ENCODE measurements at regions not wholly inside any gene's neighbourhood (a gene's known extent, or its start where the extent isn't known, plus 50 kb on each side); places are given as distances from the start of the nearest gene placed in this dataset.

- DNase-seq (ENCODE audit: low spot score) = no peak
- TF ChIP-seq CTCF (IDR thresholded peaks at IDR 0.05) (no peak), POLR2AphosphoS5 (IDR thresholded peaks at IDR 0.05) (no peak), POLR2A (IDR thresholded peaks at IDR 0.05) (no peak)
- H3K4me1 ChIP-seq (replicated peaks) = no peaks in the 10 kb centered on the region
- H3K36me3 ChIP-seq = no peaks in the 10 kb centered on the region
- H3K27me3 ChIP-seq (replicated peaks; ENCODE audit: insufficient read depth) = no peaks in the 10 kb centered on the region
- H3K9me3 ChIP-seq = no peaks in the 10 kb centered on the region
- intact Hi-C loops (cut with DNase I) = no loop called here
- no peak overlapping the region for H3K4me3 ChIP-seq
- H3K27ac ChIP-seq = no peak overlapping the region
- 51% methylated on average over 5 of the region's 5 CpGs for WGBS
Observed at GRCh38 chr4:166459621-166460020, 586.6 kb downstream of the TLL1 start.

GRCh38 chr4:166460769-166461550 is 587.9 kb downstream of the TLL1 start:
- no peak for DNase-seq (ENCODE audit: low spot score)
- TF ChIP-seq POLR2A (IDR thresholded peaks at IDR 0.05) (no peak), POLR2AphosphoS5 (IDR thresholded peaks at IDR 0.05) (no peak), CTCF (IDR thresholded peaks at IDR 0.05) (no peak)
- 69% methylated on average over 3 of the region's 3 CpGs for WGBS
- Histone ChIP-seq H3K27ac (no peak overlapping the region), H3K4me3 (no peak overlapping the region), H3K9me3 (no peaks in the 10 kb centered on the region), H3K27me3 (replicated peaks; ENCODE audit: insufficient read depth) (no peaks in the 10 kb centered on the region), H3K36me3 (no peaks in the 10 kb centered on the region), H3K4me1 (replicated peaks) (no peaks in the 10 kb centered on the region)
- intact Hi-C loops (cut with DNase I) = no loop called here

GRCh38 chr4:166481055-166481454 is 608.0 kb downstream of the TLL1 start:
- WGBS = 46% methylated on average over 2 of the region's 2 CpGs

GRCh38 chr4:166481739-166482138 is 608.7 kb downstream of the TLL1 start:
- Histone ChIP-seq H3K27ac (no peak overlapping the region), H3K9me3 (no peaks in the 10 kb centered on the region), H3K4me3 (no peak overlapping the region), H3K4me1 (replicated peaks) (no peaks in the 10 kb centered on the region), H3K27me3 (replicated peaks; ENCODE audit: insufficient read depth) (no peaks in the 10 kb centered on the region), H3K36me3 (no peaks in the 10 kb centered on the region)
- TF ChIP-seq POLR2AphosphoS5 (IDR thresholded peaks at IDR 0.05) (no peak), POLR2A (IDR thresholded peaks at IDR 0.05) (no peak), CTCF (IDR thresholded peaks at IDR 0.05) (no peak)
- intact Hi-C loops (cut with DNase I) = no loop called here
- no peak for DNase-seq (ENCODE audit: low spot score)

More at GRCh38 chr4:166481055-166481454, 608.0 kb downstream of the TLL1 start:
- no peak overlapping the region for H3K27ac ChIP-seq
- no peak for DNase-seq (ENCODE audit: low spot score)
- intact Hi-C loops (cut with DNase I) = no loop called here
- no peaks in the 10 kb centered on the region for H3K36me3 ChIP-seq
- H3K4me3 ChIP-seq = no peak overlapping the region
- H3K4me1 ChIP-seq (replicated peaks) = no peaks in the 10 kb centered on the region
- TF ChIP-seq POLR2AphosphoS5 (IDR thresholded peaks at IDR 0.05) (no peak), POLR2A (IDR thresholded peaks at IDR 0.05) (no peak), CTCF (IDR thresholded peaks at IDR 0.05) (no peak)
- no peaks in the 10 kb centered on the region for H3K27me3 ChIP-seq (replicated peaks; ENCODE audit: insufficient read depth)
- no peaks in the 10 kb centered on the region for H3K9me3 ChIP-seq

GRCh38 chr4:166482758-166483157 is 609.7 kb downstream of the TLL1 start:
- 72% methylated on average over 1 of the region's 1 CpG for WGBS
- no peaks in the 10 kb centered on the region for H3K4me1 ChIP-seq (replicated peaks)
- H3K27ac ChIP-seq = no peak overlapping the region
- H3K9me3 ChIP-seq = no peaks in the 10 kb centered on the region
- TF ChIP-seq POLR2A (IDR thresholded peaks at IDR 0.05) = no peak
- DNase-seq (ENCODE audit: low spot score) = no peak
- intact Hi-C loops (cut with DNase I) = no loop called here
- H3K27me3 ChIP-seq (replicated peaks; ENCODE audit: insufficient read depth) = no peaks in the 10 kb centered on the region
- no peaks in the 10 kb centered on the region for H3K36me3 ChIP-seq
- no peak overlapping the region for H3K4me3 ChIP-seq

All from prostate gland (tissue), 2 donors.